ENCODE measurements at regions not wholly inside any gene's neighbourhood (a gene's known extent, or its start where the extent isn't known, plus 50 kb on each side); places are given as distances from the start of the nearest gene placed in this dataset.
"Not testable (repeated sequence)": the region's sequence is repeated elsewhere in the genome, so short reads cannot be mapped to it uniquely, and the experiment has no call there.

DNA sequence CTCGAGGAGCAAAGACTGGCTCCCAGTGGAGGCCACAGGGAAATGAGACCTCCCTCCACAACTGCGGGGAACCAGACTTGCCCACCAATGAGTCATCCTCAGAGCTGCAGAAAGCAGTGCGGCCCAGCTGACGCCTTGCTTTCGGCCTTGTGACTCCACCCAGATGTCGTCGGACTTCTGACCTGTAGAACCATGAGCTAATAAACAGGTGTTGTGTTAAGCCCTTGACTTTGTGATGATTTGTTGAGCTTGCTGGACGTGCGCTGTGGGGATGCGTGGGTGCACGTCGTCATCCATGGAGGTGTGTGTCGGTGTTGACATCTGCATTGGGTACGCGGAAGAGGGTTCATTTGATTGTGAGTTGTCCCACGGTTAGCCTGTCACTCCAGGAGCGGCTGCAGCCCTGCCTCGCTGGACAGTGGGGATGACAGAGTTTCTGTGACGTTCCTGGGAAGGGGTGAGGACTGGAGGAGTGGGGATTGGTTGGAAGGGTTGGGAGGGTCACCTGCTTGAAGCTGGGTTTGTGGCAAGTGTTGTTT lies 154.1 kb downstream of the SH3BP4 start:
- CTCF ChIA-PET = interaction anchor here (0.6 to 10.1 kb wide), 12 partner anchors 8 to 559 kb away, joined by 3 to 93 read pairs (median 3); no protein-coding TSS in a partner anchor
- no peaks in the 10 kb centered on the region for H3K27me3 ChIP-seq (ENCODE audit: control insufficient read depth, insufficient read depth, low read length)
- POLR2A ChIA-PET = interaction anchor here (0.5 kb wide), 1 partner anchor 156 kb away, joined by 3 read pairs; no protein-coding TSS in a partner anchor
- no peak overlapping the region for H3K4me3 ChIP-seq (ENCODE audit: low read depth, low read length)
- H3K36me3 ChIP-seq (ENCODE audit: control insufficient read depth, insufficient read depth, low read length) = no peaks in the 10 kb centered on the region
- TF ChIP-seq, protein P1, sequence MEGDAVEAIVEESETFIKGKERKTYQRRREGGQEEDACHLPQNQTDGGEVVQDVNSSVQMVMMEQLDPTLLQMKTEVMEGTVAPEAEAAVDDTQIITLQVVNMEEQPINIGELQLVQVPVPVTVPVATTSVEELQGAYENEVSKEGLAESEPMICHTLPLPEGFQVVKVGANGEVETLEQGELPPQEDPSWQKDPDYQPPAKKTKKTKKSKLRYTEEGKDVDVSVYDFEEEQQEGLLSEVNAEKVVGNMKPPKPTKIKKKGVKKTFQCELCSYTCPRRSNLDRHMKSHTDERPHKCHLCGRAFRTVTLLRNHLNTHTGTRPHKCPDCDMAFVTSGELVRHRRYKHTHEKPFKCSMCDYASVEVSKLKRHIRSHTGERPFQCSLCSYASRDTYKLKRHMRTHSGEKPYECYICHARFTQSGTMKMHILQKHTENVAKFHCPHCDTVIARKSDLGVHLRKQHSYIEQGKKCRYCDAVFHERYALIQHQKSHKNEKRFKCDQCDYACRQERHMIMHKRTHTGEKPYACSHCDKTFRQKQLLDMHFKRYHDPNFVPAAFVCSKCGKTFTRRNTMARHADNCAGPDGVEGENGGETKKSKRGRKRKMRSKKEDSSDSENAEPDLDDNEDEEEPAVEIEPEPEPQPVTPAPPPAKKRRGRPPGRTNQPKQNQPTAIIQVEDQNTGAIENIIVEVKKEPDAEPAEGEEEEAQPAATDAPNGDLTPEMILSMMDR (IDR thresholded peaks at IDR 0.05; ENCODE audit: insufficient read depth, low read depth, low read length) = no peak
- DNase-seq (ENCODE audit: low read depth) = no peak

DNA sequence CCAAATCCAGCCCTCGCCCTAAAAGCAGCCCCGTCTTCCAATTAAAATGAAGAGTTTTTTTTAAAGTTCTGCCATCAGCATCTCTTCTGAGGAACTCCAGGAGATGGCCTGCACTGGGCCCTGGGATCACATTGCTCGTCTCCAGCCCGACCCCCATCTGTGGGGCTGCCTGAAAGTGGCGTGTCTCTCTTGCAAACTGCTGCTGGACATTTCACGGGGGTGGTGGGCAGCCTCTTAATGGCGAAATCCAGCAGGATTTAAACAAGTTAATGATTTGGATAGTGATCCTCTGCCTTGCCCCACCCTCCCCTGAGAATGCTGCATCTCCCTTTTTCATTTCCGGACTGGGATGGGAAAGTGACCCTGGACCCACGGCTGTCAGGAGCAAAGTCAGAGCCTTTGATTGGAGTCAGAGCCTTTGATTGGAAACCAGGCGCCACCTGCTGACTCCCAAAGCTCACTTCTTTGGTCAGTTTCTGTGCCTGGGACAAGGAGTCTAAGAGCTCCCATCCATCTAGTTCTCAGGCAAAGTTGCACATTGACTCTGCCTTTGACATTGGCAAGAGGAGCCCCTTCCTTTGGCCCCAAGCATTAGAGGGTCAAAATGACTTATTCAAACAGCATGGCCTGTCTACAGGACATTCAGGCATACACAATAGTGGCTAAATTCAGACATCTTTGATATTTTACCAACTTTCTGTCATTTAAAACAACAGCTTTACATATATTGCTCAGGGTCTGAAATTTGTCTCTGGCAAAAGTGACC lies 155.2 kb downstream of the SH3BP4 start:
- no peak for DNase-seq (ENCODE audit: low read depth)
- ChIA-PET CTCF (interaction anchor here (0.6 to 10.1 kb wide), 27 partner anchors 9 to 802 kb away, joined by 3 to 93 read pairs (median 3); no protein-coding TSS in a partner anchor), POLR2A (interaction anchor here (0.5 kb wide), 1 partner anchor 849 kb away, joined by 3 read pairs; no protein-coding TSS in a partner anchor)
- no peak overlapping the region for H3K4me3 ChIP-seq (ENCODE audit: low read depth, low read length)
- no peaks in the 10 kb centered on the region for H3K36me3 ChIP-seq (ENCODE audit: control insufficient read depth, insufficient read depth, low read length)
- no peaks in the 10 kb centered on the region for H3K27me3 ChIP-seq (ENCODE audit: control insufficient read depth, insufficient read depth, low read length)
- TF ChIP-seq, protein P1 (IDR thresholded peaks at IDR 0.05; ENCODE audit: insufficient read depth, low read depth, low read length) = peak; percentile 82

DNA sequence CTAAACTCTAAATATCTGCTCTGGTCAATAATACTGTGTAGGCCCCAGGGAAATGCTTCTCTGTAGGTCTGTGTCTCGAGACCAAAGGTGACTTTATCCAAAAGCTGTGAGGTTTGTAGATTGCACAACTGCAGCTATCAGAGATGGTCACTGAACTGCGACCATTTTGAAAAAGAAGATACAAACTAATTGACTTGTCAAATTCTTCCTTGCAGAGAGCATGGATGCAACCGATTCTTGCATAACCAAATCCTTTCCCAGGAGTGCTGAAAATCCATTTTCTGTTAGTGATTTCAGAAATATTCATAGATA lies 155.8 kb downstream of the SH3BP4 start:
- TF ChIP-seq, protein P1 (IDR thresholded peaks at IDR 0.05; ENCODE audit: insufficient read depth, low read depth, low read length) = no peak
- POLR2A ChIA-PET = interaction anchor here (0.5 kb wide), 1 partner anchor 849 kb away, joined by 3 read pairs; no protein-coding TSS in a partner anchor
- Histone ChIP-seq H3K4me3 (ENCODE audit: low read depth, low read length) (no peak overlapping the region), H3K27me3 (ENCODE audit: control insufficient read depth, insufficient read depth, low read length) (no peaks in the 10 kb centered on the region), H3K36me3 (ENCODE audit: control insufficient read depth, insufficient read depth, low read length) (no peaks in the 10 kb centered on the region)
- CTCF ChIA-PET = interaction anchor here (0.6 to 10.1 kb wide), 23 partner anchors 9 to 803 kb away, joined by 3 to 93 read pairs (median 4); no protein-coding TSS in a partner anchor
- no peak for DNase-seq (ENCODE audit: low read depth)

DNA sequence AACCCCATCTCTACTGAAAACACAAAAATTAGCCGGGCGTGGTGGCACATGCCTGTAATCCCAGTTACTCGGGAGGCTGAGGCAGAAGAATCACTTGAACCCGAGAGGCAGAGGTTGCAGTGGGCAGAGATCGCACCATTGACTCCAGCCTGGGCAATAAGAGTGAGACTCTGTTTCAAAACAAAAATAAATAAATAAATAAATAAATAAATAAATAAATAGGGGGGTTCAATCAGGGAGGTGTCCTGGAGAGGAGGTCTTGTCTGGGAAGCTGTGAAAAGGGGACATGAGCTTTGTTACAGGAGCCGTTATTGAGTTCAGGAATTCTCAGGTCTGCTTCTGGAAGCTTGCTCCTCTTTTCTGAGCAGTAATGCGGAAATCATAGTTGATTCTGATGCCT lies 157.7 kb downstream of the SH3BP4 start:
- CTCF ChIA-PET = interaction anchor here (0.5 to 10.1 kb wide), 4 partner anchors 36 to 563 kb away, joined by 3 to 93 read pairs (median 22); no protein-coding TSS in a partner anchor
- H3K27me3 ChIP-seq (ENCODE audit: control insufficient read depth, insufficient read depth, low read length); POLR2A ChIA-PET; DNase-seq (ENCODE audit: low read depth); H3K36me3 ChIP-seq (ENCODE audit: control insufficient read depth, insufficient read depth, low read length); H3K4me3 ChIP-seq (ENCODE audit: low read depth, low read length): not testable (repeated sequence)

- Histone ChIP-seq H3K36me3 (ENCODE audit: control insufficient read depth, insufficient read depth, low read length) (no peaks in the 10 kb centered on the region), H3K27me3 (ENCODE audit: control insufficient read depth, insufficient read depth, low read length) (no peaks in the 10 kb centered on the region), H3K4me3 (ENCODE audit: low read depth, low read length) (no peak overlapping the region)
- ChIA-PET POLR2A (no interaction called here), CTCF (interaction anchor here (1.2 to 10.1 kb wide), 3 partner anchors 561 to 996 kb away, joined by 3 to 93 read pairs (median 9); no protein-coding TSS in a partner anchor)
- TF ChIP-seq, protein P1 (IDR thresholded peaks at IDR 0.05; ENCODE audit: insufficient read depth, low read depth, low read length) = no peak
- DNase-seq (ENCODE audit: low read depth) = no peak
Measured at GRCh38 chr2:235112365-235112764, 160.5 kb downstream of the SH3BP4 start.
